SK-N-SH (cell line): ENCODE measurements at regions not wholly inside any gene's neighbourhood (a gene's known extent, or its start where the extent isn't known, plus 50 kb on each side); places are given as distances from the start of the nearest gene placed in this dataset.
"Not testable (repeated sequence)": the region's sequence is repeated elsewhere in the genome, so short reads cannot be mapped to it uniquely, and the experiment has no call there.

Experiments
- CTCF ChIA-PET: fragments of 300-600, 350-600 bp; formaldehyde crosslinking; extraction: SDS; loops from one replicate; lab custom pipeline; 2021; lab: Yijun Ruan, JAX
- POLR2A ChIA-PET: fragments of 350-600 bp; sonication (Branson Sonifier 250); formaldehyde crosslinking; extraction: SDS; loops from one replicate; lab custom pipeline; 2020; ENCODE audit warnings: antibody characterized with exemption, inconsistent platforms; lab: Yijun Ruan, JAX
- DNase-seq: peaks from one replicate; pipeline ENCODE4 v3.0.0; 2012
- H2AFZ ChIP-seq: fragments of 200-600 bp; sonication (generic); 2 replicates; pipeline ENCODE4 v1.8.1; 2016; ENCODE audit warnings: antibody characterized with exemption, mild to moderate bottlenecking, low read depth
- H3F3A ChIP-seq: fragments of 200-600 bp; sonication (generic); replicated peaks from 2 replicates; pipeline ENCODE3; 2016; ENCODE audit warnings: antibody characterized with exemption, mild to moderate bottlenecking; ENCODE audit not compliant: insufficient read depth
- H3K27ac ChIP-seq, 2 experiments: fragments of 200-500 bp in 1 of 2; fragments of 200-600 bp in 1 of 2; sonication (Bioruptor generic) in 1 of 2; sonication (generic), shearing (Covaris generic) in 1 of 2; 2 replicates each; pipeline versions ENCODE4 v1.5.1 to v1.6.1; 2014 to 2016; ENCODE audit warnings: low read depth in 2 of 2, inconsistent platforms in 1 of 2, low read length in 1 of 2, mild to moderate bottlenecking in 1 of 2, mixed read lengths in 1 of 2
- H3K27me3 ChIP-seq: fragments of 200-600 bp; sonication (generic), shearing (Covaris generic); 2 replicates; pipeline ENCODE4 v1.6.1; 2016; ENCODE audit warnings: mixed run types; ENCODE audit not compliant: insufficient read depth
- H3K36me3 ChIP-seq, 2 experiments: fragments of 200-500 bp in 1 of 2; fragments of 200-600 bp in 1 of 2; sonication (Bioruptor generic) in 1 of 2; sonication (generic) in 1 of 2; replicated peaks in 1 of 2; 2 replicates each; pipeline versions ENCODE3 to v1.5.1; 2014 to 2016; ENCODE audit warnings: low read length in 1 of 2, mild to moderate bottlenecking in 1 of 2; ENCODE audit not compliant: insufficient read depth in 2 of 2, control insufficient read depth in 1 of 2
- H3K4me1 ChIP-seq, 2 experiments: fragments of 200-500 bp in 1 of 2; fragments of 200-600 bp in 1 of 2; sonication (Bioruptor generic) in 1 of 2; sonication (generic), shearing (Covaris generic) in 1 of 2; 2 replicates each; pipeline versions ENCODE4 v1.5.1 to v1.6.1; 2014 to 2016; ENCODE audit warnings: low read depth in 1 of 2, low read length in 1 of 2, mixed run types in 1 of 2; ENCODE audit not compliant: insufficient read depth in 2 of 2, control insufficient read depth in 1 of 2
- H3K4me2 ChIP-seq: fragments of 200-600 bp; sonication (generic), shearing (Covaris generic); 2 replicates; pipeline ENCODE4 v1.6.1; 2017; ENCODE audit warnings: mixed run types
- H3K4me3 ChIP-seq, 2 experiments: fragments of 200-500 bp in 1 of 2; fragments of 200-600 bp in 1 of 2; sonication (Bioruptor generic) in 1 of 2; sonication (generic), shearing (Covaris generic) in 1 of 2; 2 replicates each; pipeline versions ENCODE4 v1.5.1 to v1.8.1; 2014 to 2016; ENCODE audit warnings: low read depth in 2 of 2, inconsistent platforms in 1 of 2, low read length in 1 of 2, mild to moderate bottlenecking in 1 of 2, mixed read lengths in 1 of 2, moderate library complexity in 1 of 2
- H3K79me2 ChIP-seq: fragments of 200-600 bp; sonication (generic); 2 replicates; pipeline ENCODE4 v1.8.1; 2017; ENCODE audit warnings: mild to moderate bottlenecking; ENCODE audit not compliant: insufficient read depth
- H3K9ac ChIP-seq: fragments of 200-600 bp; sonication (generic); 2 replicates; pipeline ENCODE4 v1.6.1; 2017; ENCODE audit warnings: mixed run types
- H3K9me2 ChIP-seq: fragments of 200-600 bp; sonication (generic); 2 replicates; pipeline ENCODE4 v1.6.1; 2017; ENCODE audit warnings: mixed run types
- H3K9me3 ChIP-seq: fragments of 200-600 bp; sonication (generic); 2 replicates; pipeline ENCODE4 v1.6.1; 2017; ENCODE audit warnings: mixed run types, mild to moderate bottlenecking, moderate library complexity
- H4K20me1 ChIP-seq: fragments of 200-600 bp; sonication (generic); 2 replicates; pipeline ENCODE4 v1.6.1; 2017; ENCODE audit warnings: mild to moderate bottlenecking, mixed run types; ENCODE audit not compliant: insufficient read depth
- EP300 ChIP-seq, 2 experiments: IDR thresholded peaks; 2 replicates each; pipeline versions ENCODE4 v1.4.0 to v1.6.1; 2012; ENCODE audit warnings: borderline replicate concordance in 1 of 2, low read depth in 1 of 2, low read length in 1 of 2
- FOXJ3 ChIP-seq: sonication (generic); formaldehyde crosslinking; IDR thresholded peaks from 2 replicates; pipeline ENCODE4 v1.5.1; 2020; ENCODE audit warnings: mild to moderate bottlenecking, missing genetic modification reagents
- GATA2 ChIP-seq: sonication (generic); formaldehyde crosslinking; IDR thresholded peaks from 2 replicates; pipeline ENCODE4 v1.5.0; 2020; ENCODE audit warnings: mild to moderate bottlenecking, missing genetic modification reagents
- RAD21 ChIP-seq: IDR thresholded peaks from 2 replicates; pipeline ENCODE4 v1.6.1; 2012; ENCODE audit warnings: mild to moderate bottlenecking, low read length
- WGBS: methylation state at CpG from one replicate; pipeline ENCODE4 v1.1.6; 2017; ENCODE audit warnings: low lambda C conversion rate; 5-methylcytosine and 5-hydroxymethylcytosine counted together
- TF ChIP-seq, protein P1 (sequence below): fragments of 200-600 bp; sonication (generic); IDR thresholded peaks from 2 replicates; pipeline ENCODE4 v1.6.1; 2017; ENCODE audit warnings: antibody characterized with exemption, mild to moderate bottlenecking, moderate library complexity

DNA sequence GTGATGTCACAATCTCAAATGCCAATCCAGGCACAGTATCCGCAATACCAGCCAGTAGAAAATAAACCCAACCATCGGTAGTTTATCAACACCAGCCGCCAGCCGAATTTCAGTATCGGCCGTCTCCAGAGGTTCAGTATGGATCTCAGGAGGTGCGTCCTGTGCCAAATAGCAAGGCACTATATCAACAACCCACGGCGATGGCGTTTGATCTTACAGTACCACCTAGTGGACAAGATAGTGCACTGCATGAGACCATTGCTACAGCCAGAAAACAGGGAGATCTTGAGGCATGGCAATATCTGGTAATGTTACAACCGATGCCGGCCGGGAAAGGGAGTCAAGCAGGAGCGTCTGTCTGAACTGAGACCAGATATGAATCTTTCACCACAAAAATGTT is 121.8 kb upstream of the DRD5 start:
- H2AFZ ChIP-seq, H3K9me3 ChIP-seq, H3K36me3 ChIP-seq, CTCF ChIA-PET, DNase-seq, H3K4me3 ChIP-seq, H3K27me3 ChIP-seq, H3K27ac ChIP-seq, H4K20me1 ChIP-seq, H3F3A ChIP-seq, H3K4me2 ChIP-seq, H3K9ac ChIP-seq, H3K4me1 ChIP-seq: not testable (repeated sequence)
- WGBS = 7% methylated on average over 11 of the region's 14 CpGs
- TF ChIP-seq, protein P1, sequence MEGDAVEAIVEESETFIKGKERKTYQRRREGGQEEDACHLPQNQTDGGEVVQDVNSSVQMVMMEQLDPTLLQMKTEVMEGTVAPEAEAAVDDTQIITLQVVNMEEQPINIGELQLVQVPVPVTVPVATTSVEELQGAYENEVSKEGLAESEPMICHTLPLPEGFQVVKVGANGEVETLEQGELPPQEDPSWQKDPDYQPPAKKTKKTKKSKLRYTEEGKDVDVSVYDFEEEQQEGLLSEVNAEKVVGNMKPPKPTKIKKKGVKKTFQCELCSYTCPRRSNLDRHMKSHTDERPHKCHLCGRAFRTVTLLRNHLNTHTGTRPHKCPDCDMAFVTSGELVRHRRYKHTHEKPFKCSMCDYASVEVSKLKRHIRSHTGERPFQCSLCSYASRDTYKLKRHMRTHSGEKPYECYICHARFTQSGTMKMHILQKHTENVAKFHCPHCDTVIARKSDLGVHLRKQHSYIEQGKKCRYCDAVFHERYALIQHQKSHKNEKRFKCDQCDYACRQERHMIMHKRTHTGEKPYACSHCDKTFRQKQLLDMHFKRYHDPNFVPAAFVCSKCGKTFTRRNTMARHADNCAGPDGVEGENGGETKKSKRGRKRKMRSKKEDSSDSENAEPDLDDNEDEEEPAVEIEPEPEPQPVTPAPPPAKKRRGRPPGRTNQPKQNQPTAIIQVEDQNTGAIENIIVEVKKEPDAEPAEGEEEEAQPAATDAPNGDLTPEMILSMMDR = peak; percentile 50
- peak; percentile 48 for TF ChIP-seq RAD21
- TF ChIP-seq, all 33 proteins: peak for 2; not testable (repeated sequence) for 31
- H3K9me2 ChIP-seq, H3K79me2 ChIP-seq, POLR2A ChIA-PET: not testable (repeated sequence)

DNA sequence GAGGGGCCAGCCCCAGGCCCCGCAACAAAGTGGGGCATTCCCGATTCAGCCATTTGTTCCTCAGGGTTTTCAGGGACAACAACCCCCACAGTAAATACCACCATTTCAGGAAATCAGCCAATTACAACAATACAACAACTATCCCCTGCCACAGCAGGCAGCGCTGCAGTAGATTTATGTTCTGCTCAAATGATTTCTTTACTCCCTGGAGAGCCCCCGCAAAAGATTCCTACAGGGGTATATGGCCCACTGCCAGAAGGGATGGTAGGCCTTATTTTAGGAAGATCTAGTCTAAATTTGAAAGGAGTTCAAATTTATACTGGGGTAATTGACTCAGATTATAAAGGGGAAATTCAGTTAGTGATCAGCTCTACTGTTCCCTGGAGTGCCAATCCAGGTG is 120.5 kb upstream of the DRD5 start:
- H3K9me3 ChIP-seq = not testable (repeated sequence)

DNA sequence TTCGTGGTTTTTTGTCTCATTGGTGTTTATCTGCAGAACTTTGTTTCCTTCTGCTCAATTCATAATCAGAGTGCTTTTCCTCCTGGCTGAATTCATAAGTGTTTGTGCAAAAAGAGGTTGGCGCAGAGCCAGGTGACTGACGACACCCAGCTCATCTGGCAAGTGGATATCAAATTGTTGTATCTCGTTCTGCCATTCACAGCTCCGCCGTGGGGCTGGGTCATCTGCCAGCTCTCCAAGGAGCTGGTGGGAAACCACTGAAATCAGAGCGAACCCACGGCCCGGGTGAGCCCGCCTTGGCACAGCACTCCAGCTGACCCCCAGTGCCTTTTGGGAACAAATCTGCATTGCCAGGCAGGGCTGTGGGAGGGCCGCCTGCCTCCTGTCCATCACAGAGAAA is 110.7 kb upstream of the DRD5 start:
- H3K4me2 ChIP-seq, H3K79me2 ChIP-seq, H3K9me2 ChIP-seq, H2AFZ ChIP-seq, H3K27me3 ChIP-seq, CTCF ChIA-PET, H3K4me1 ChIP-seq, H3K4me3 ChIP-seq, H3K9me3 ChIP-seq, H4K20me1 ChIP-seq, H3K9ac ChIP-seq, H3K36me3 ChIP-seq, H3F3A ChIP-seq: not testable (repeated sequence)
- POLR2A ChIA-PET = interaction anchor here (1.6 kb wide), 1 partner anchor 21 kb away, joined by 6 read pairs; no protein-coding TSS in a partner anchor
- peak overlapping the region in 1 of 2 experiments; percentile 34; a peak in 2 of 4 replicates for H3K27ac ChIP-seq
- WGBS = 0% methylated on average over 7 of the region's 11 CpGs
- peak; percentile 59 for DNase-seq
- TF ChIP-seq GATA2 (CRISPR knock-in tag) = peak; percentile 74
- peak; percentile 25; the same call in 1 of the 2 replicates for TF ChIP-seq FOXJ3
- TF ChIP-seq EP300 (IDR thresholded peaks at IDR 0.05; ENCODE audit: borderline replicate concordance in 1 of 2, low read depth in 1 of 2, low read length in 1 of 2) = peak in 1 of 2 experiments; percentile 29; a peak in 1 of 4 replicates

More for the DNA sequence above, 120.5 kb upstream of the DRD5 start:
- H3K79me2 ChIP-seq, H3K4me1 ChIP-seq, H3K4me3 ChIP-seq, H3K27ac ChIP-seq, POLR2A ChIA-PET, H3K9ac ChIP-seq, H3K36me3 ChIP-seq, H2AFZ ChIP-seq, H3K9me2 ChIP-seq, H3K4me2 ChIP-seq, DNase-seq, H3K27me3 ChIP-seq, CTCF ChIA-PET, H4K20me1 ChIP-seq, H3F3A ChIP-seq: not testable (repeated sequence)
- 16% methylated on average over 4 of the region's 4 CpGs for WGBS

DNA sequence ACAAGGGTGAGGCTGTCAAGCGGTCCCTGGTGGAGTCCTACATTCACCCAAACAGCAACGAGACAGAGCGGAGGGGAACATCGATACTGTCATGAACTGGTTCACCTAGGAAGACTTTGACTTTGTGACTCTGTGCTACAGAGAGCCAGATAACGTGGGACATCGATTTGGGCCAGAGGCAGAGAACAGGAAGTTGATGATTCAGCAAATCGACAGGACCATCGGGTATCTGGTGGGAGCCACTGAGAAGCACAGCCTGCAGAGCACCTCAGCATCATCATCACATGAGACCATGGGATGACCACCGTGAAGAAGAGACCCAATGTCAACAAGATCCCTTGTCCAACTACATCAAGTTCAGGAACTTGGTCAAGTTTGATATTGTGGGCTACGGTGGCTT is 104.1 kb upstream of the DRD5 start:
- H3K27me3 ChIP-seq, H3K9me2 ChIP-seq, H2AFZ ChIP-seq, H3K9ac ChIP-seq, H3K9me3 ChIP-seq, H3K36me3 ChIP-seq, H3K4me2 ChIP-seq, H3F3A ChIP-seq, H3K27ac ChIP-seq, POLR2A ChIA-PET, H3K4me1 ChIP-seq, CTCF ChIA-PET, H4K20me1 ChIP-seq, H3K79me2 ChIP-seq, DNase-seq, H3K4me3 ChIP-seq: not testable (repeated sequence)
- 49% methylated on average over 10 of the region's 10 CpGs for WGBS
